Activated naive CD8-positive, alpha-beta T cell treated with anti-CD3 and anti-CD28 coated beads for 36 hours (primary cell): ENCODE measurements at regions not wholly inside any gene's neighbourhood (a gene's known extent, or its start where the extent isn't known, plus 50 kb on each side); places are given as distances from the start of the nearest gene placed in this dataset.

Experiments used
- DNase-seq: peaks from one replicate; pipeline ENCODE4 v3.0.0; 2021
- H3K27ac Mint-ChIP-seq: one replicate; pipeline ENCODE4 v1.8.0; 2022; ENCODE audit warnings: mild to moderate bottlenecking, moderate library complexity, mixed read lengths
- H3K27me3 Mint-ChIP-seq: one replicate; pipeline ENCODE4 v1.8.0; 2022; ENCODE audit warnings: mild to moderate bottlenecking, mixed read lengths
- H3K36me3 Mint-ChIP-seq: one replicate; pipeline ENCODE4 v1.8.0; 2021; ENCODE audit warnings: mild to moderate bottlenecking, mixed read lengths
- H3K4me1 Mint-ChIP-seq: one replicate; pipeline ENCODE4 v1.8.0; 2021; ENCODE audit warnings: mixed read lengths
- H3K4me3 Mint-ChIP-seq: one replicate; pipeline ENCODE4 v1.8.0; 2022; ENCODE audit warnings: mild to moderate bottlenecking, moderate library complexity, mixed read lengths
- H3K9me3 Mint-ChIP-seq: one replicate; pipeline ENCODE4 v1.8.0; 2022; ENCODE audit warnings: mixed read lengths

DNA sequence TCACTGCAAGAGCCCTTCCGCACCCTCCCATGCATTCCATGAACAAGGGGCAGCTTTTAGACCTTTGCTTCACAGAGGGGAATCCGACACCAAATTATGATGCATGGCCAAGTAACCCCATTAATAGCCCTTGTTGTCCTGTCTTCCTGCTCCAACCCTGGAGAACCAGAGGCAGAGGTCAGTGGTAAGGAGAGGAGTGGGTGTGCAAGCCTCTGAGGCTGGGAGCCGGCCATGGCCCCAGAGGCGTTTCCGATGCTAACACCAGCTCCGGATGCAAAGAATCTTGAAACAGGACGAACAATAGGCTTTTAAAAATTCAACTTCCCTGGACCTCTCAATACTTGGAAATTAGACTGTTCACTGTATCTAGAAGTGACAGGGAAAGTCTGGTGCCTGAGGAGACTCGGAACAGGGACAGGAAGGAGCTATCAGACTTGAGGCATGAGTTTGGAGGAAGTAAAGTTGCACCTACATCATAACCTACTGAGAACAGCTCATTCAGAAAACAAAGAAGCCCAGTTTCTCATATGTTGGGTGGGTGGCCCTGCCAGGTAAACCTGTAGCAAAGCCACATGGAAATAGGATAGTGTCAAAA lies 101.2 kb upstream of the ERG start:
- Mint-ChIP-seq H3K4me3 (no peak overlapping the region), H3K9me3 (no peaks in the 10 kb centered on the region), H3K27me3 (peaks cover 10% of the 10 kb centered on the region), H3K27ac (no peak overlapping the region), H3K36me3 (no peaks in the 10 kb centered on the region), H3K4me1 (no peaks in the 10 kb centered on the region)
- no peak for DNase-seq

DNA sequence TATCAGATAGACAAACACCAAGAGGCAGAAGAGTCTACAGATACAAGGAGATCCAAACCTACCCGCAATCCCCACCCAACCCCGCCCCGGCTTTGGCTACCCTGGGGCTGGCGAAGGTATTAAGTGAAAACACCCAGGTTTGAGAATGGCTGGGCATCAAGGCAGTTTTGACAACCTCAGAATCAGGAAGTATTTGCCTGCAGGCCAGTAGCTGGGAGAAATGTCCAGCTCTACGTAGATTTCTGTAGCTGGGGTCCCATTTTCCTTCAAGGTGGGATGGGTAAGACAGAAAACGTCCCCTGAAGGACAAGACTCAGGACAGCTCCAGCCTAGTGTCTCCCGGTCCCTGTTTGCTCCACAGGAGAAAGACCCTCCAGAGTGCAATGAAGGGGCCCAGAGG lies 101.8 kb upstream of the ERG start:
- peaks cover 10% of the 10 kb centered on the region for H3K27me3 Mint-ChIP-seq
- no peaks in the 10 kb centered on the region for H3K4me1 Mint-ChIP-seq
- H3K27ac Mint-ChIP-seq: no peak overlapping the region
- no peaks in the 10 kb centered on the region for H3K36me3 Mint-ChIP-seq
- no peak for DNase-seq
- H3K4me3 Mint-ChIP-seq: no peak overlapping the region
- no peaks in the 10 kb centered on the region for H3K9me3 Mint-ChIP-seq

DNA sequence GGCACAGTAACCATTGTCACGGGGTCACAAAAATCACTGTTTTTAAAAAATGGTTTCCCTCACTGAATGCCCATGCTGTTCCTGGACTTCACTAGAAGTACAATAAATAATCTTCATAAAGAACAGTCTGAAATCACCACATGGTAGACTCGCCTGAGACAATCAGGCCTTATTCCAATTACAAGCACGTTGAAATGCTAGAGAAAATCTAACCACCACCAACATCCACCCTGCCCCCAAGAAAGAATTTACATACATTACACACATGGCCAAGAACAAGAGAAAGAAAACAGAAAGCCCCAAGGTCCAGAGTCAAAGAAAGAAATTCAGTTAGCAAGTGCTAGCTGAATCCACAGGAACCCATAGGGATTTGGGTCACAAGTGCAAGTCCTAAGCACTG lies 107.0 kb upstream of the ERG start:
- Mint-ChIP-seq H3K27ac (no peak overlapping the region), H3K4me3 (no peak overlapping the region), H3K36me3 (no peaks in the 10 kb centered on the region), H3K9me3 (no peaks in the 10 kb centered on the region), H3K4me1 (no peaks in the 10 kb centered on the region), H3K27me3 (no peaks in the 10 kb centered on the region)
- no peak for DNase-seq

DNA sequence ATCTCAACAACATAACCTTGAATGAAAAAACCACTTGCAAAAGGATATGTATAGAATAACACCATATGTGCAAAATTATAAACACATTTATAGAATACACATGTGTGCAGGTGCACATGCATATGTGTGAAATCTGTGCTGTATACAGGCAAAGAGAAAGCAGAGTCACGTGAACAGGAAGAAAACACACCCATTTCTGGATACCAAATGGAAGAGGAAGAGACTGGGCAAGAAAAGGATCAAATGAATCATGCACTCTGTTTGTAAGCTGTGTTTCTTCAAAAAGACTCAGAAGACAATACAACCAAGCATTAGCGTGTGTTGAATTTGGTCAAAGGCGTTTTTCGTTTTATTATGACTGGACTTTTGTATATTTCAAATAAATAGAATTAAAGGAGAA lies 111.3 kb upstream of the ERG start:
- Mint-ChIP-seq H3K9me3 (no peaks in the 10 kb centered on the region), H3K36me3 (no peaks in the 10 kb centered on the region), H3K27me3 (no peaks in the 10 kb centered on the region), H3K27ac (no peak overlapping the region), H3K4me3 (no peak overlapping the region), H3K4me1 (no peaks in the 10 kb centered on the region)
- DNase-seq: no peak

- no peaks in the 10 kb centered on the region for H3K27me3 Mint-ChIP-seq
- H3K4me1 Mint-ChIP-seq: no peaks in the 10 kb centered on the region
- H3K9me3 Mint-ChIP-seq: no peaks in the 10 kb centered on the region
- no peak overlapping the region for H3K27ac Mint-ChIP-seq
- DNase-seq: no peak
- H3K36me3 Mint-ChIP-seq: no peaks in the 10 kb centered on the region
- no peak overlapping the region for H3K4me3 Mint-ChIP-seq
These were observed 112.5 kb upstream of the ERG start for GRCh38 chr21:38610623-38611251.

GRCh38 chr21:38611277-38611676 lies 113.0 kb upstream of the ERG start:
- Mint-ChIP-seq H3K36me3 (no peaks in the 10 kb centered on the region), H3K9me3 (peaks cover 1% of the 10 kb centered on the region), H3K27ac (no peak overlapping the region), H3K4me1 (no peaks in the 10 kb centered on the region), H3K27me3 (no peaks in the 10 kb centered on the region), H3K4me3 (no peak overlapping the region)
- no peak for DNase-seq

- Mint-ChIP-seq H3K27me3 (no peaks in the 10 kb centered on the region), H3K27ac (no peak overlapping the region), H3K4me1 (no peaks in the 10 kb centered on the region), H3K36me3 (no peaks in the 10 kb centered on the region), H3K9me3 (peaks cover 1% of the 10 kb centered on the region), H3K4me3 (no peak overlapping the region)
- DNase-seq: no peak
These were observed 115.4 kb upstream of the ERG start for GRCh38 chr21:38613686-38614085.

DNA sequence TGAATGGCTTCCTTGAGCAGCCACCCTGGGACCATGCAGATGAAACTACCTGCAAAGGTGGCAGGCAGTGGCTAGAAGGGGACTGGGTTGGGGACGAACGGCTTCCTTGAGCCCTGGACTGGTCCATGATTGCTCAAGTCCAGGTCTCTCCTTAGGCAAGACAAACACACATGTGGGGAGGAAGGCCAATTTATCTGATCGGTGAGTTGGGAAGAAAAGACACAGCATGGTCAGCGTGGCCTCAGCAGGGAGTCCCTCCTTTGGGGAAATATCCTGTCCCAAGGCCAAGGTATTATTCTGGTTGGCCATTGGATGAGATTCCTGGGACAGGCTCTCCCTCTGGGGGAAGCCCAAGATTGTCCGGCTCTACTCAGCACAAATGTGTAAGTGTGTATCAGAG lies 116.3 kb upstream of the ERG start:
- Mint-ChIP-seq H3K27me3 (no peaks in the 10 kb centered on the region), H3K36me3 (no peaks in the 10 kb centered on the region), H3K4me3 (no peak overlapping the region), H3K4me1 (no peaks in the 10 kb centered on the region), H3K27ac (no peak overlapping the region), H3K9me3 (peaks cover 1% of the 10 kb centered on the region)
- no peak for DNase-seq

- Mint-ChIP-seq H3K9me3 (peaks cover 1% of the 10 kb centered on the region), H3K4me3 (no peak overlapping the region), H3K4me1 (no peaks in the 10 kb centered on the region), H3K27ac (no peak overlapping the region), H3K27me3 (no peaks in the 10 kb centered on the region), H3K36me3 (no peaks in the 10 kb centered on the region)
- no peak for DNase-seq
These were observed 121.2 kb upstream of the ERG start for GRCh38 chr21:38619480-38619879.

DNA sequence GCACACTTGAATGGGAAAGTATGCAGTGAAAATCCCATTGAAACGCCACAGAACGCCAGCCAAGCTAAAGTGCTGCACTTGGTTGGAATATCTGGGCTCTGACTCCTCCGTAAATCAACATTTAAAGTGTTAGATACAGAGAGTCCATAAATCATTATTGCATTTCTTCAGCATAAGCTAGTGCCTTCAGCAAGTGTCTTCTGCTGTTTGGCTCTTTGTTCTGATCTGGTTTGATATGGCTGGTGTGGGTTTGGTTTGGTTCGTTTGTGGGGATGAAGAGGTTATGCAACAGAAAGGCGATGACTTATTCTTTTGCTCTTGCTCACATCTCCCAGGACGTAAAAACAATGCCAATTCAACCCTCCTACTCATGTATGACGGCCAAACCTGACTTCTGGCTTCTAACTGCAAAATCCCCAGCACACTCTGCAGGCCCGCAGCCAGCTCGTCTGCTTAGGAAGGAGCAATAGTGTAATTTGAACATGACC lies 121.8 kb upstream of the ERG start:
- H3K4me3 Mint-ChIP-seq: no peak overlapping the region
- H3K36me3 Mint-ChIP-seq: no peaks in the 10 kb centered on the region
- H3K4me1 Mint-ChIP-seq: no peaks in the 10 kb centered on the region
- no peaks in the 10 kb centered on the region for H3K27me3 Mint-ChIP-seq
- H3K27ac Mint-ChIP-seq: no peak overlapping the region
- peaks cover 1% of the 10 kb centered on the region for H3K9me3 Mint-ChIP-seq
- no peak for DNase-seq

DNA sequence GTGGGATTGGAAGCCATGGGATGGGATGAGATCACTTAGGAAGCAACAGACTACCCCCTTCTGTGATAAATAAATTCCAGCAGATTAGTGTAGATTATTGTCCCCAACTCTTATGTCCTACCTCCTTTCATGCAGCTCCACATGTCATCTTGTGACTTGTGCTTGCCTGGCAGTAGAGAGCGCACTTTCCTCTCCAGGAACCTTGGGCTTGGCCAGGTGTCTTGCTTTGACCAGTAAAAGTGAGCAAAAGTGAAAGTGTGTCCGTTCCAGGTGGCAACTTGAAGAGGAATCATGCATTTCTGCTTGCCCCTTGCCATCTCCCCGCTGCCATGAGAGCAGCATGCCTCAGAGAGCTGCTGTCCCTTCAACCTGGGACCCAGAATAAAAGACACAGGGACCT lies 122.9 kb upstream of the ERG start:
- no peak overlapping the region for H3K27ac Mint-ChIP-seq
- H3K4me1 Mint-ChIP-seq: no peaks in the 10 kb centered on the region
- H3K36me3 Mint-ChIP-seq: no peaks in the 10 kb centered on the region
- no peaks in the 10 kb centered on the region for H3K27me3 Mint-ChIP-seq
- H3K4me3 Mint-ChIP-seq: no peak overlapping the region
- DNase-seq: no peak
- H3K9me3 Mint-ChIP-seq: no peaks in the 10 kb centered on the region

DNA sequence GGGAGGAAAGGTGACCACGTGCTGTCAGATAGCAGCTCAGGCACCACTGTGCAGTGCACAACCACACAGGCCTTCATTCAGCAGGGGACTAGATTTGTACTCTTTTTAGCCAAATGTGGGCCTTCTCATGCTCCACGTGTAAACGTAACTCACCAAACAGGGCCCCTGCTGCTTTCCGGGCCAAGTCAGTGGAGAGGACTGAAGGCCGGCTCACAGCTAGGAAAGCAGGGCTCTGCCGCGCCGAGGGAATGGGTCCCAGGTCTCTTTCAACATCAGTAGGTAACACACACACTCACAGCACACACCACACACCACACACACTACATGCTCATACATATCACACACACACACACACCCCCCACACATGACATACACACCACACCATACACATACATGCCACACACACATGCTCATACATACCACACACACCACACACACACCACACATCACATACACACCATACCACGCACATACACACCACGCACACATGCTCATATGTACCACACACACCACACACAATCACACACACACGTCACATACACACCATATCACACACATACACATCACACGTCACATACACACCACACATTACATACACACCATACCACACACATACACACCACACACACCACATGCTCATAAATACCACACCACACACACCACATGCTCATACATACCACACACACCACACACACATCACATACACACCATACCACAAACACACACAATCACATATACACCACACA lies 124.0 kb upstream of the ERG start:
- Mint-ChIP-seq H3K4me3 (no peak overlapping the region), H3K9me3 (no peaks in the 10 kb centered on the region), H3K4me1 (no peaks in the 10 kb centered on the region), H3K27me3 (no peaks in the 10 kb centered on the region), H3K36me3 (no peaks in the 10 kb centered on the region), H3K27ac (no peak overlapping the region)
- DNase-seq: no peak

GRCh38 chr21:38622827-38623209 lies 124.5 kb upstream of the ERG start:
- no peaks in the 10 kb centered on the region for H3K27me3 Mint-ChIP-seq
- no peak for DNase-seq
- H3K9me3 Mint-ChIP-seq: no peaks in the 10 kb centered on the region
- no peak overlapping the region for H3K4me3 Mint-ChIP-seq
- no peaks in the 10 kb centered on the region for H3K36me3 Mint-ChIP-seq
- no peaks in the 10 kb centered on the region for H3K4me1 Mint-ChIP-seq
- no peak overlapping the region for H3K27ac Mint-ChIP-seq

GRCh38 chr21:38623552-38623951 lies 125.3 kb upstream of the ERG start:
- Mint-ChIP-seq H3K36me3 (no peaks in the 10 kb centered on the region), H3K27me3 (no peaks in the 10 kb centered on the region), H3K4me3 (no peak overlapping the region), H3K4me1 (no peaks in the 10 kb centered on the region), H3K27ac (no peak overlapping the region), H3K9me3 (no peaks in the 10 kb centered on the region)
- DNase-seq: no peak

GRCh38 chr21:38625000-38625399 lies 126.7 kb upstream of the ERG start:
- Mint-ChIP-seq H3K36me3 (no peaks in the 10 kb centered on the region), H3K4me1 (no peaks in the 10 kb centered on the region), H3K27me3 (no peaks in the 10 kb centered on the region), H3K9me3 (peaks cover 3% of the 10 kb centered on the region), H3K4me3 (no peak overlapping the region), H3K27ac (no peak overlapping the region)
- DNase-seq: no peak

DNA sequence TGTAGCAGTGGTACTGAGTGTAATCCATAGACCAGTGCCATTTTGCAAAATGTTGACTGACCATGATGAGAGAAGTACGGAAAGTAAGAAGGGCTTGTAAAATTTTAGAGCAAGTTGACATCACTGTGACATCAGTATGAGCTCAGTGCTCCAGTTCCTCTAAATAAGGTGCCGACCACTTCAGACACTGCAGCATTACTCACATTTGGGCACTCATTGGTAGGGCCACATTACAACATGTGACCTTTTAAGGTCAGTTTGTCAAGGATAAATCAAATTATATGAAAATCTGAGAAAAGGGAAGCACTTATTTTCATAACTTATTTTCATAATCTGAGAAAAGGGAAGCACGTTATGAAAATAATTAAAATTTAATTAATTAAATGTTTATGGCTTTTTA lies 128.0 kb upstream of the ERG start:
- H3K36me3 Mint-ChIP-seq: no peaks in the 10 kb centered on the region
- H3K4me1 Mint-ChIP-seq: peaks cover 3% of the 10 kb centered on the region
- DNase-seq: no peak
- no peak overlapping the region for H3K4me3 Mint-ChIP-seq
- H3K27ac Mint-ChIP-seq: no peak overlapping the region
- H3K9me3 Mint-ChIP-seq: peaks cover 6% of the 10 kb centered on the region
- no peaks in the 10 kb centered on the region for H3K27me3 Mint-ChIP-seq
